HG02588 (cell line): ENCODE measurements at regions not wholly inside any gene's neighbourhood (a gene's known extent, or its start where the extent isn't known, plus 50 kb on each side); places are given as distances from the start of the nearest gene placed in this dataset.

ENCODE experiments used
- ATAC-seq: cut with Tn5 transposase; IDR thresholded peaks from one replicate; pipeline ENCODE4 v1.9.1; 2021; ENCODE audit warnings: mild to moderate bottlenecking, moderate library complexity; ENCODE audit not compliant: unreplicated experiment

- peak; percentile 92 for ATAC-seq
These were observed 58.8 kb upstream of the LYPD6 start for GRCh38 chr2:149271575-149271974.

- ATAC-seq: no peak
These were observed 52.1 kb upstream of the LYPD6 start for GRCh38 chr2:149278161-149278871.

GRCh38 chr2:149278872-149279264 lies 51.5 kb upstream of the LYPD6 start:
- no peak for ATAC-seq
